Heart left ventricle (tissue), 13 donors: ENCODE measurements at regions not wholly inside any gene's neighbourhood (a gene's known extent, or its start where the extent isn't known, plus 50 kb on each side); places are given as distances from the start of the nearest gene placed in this dataset.

ENCODE experiments used
- CTCF ChIP-seq, 12 donors: fragments of 200-600 bp; sonication (generic) in 4 of 12; IDR thresholded peaks; one replicate each; pipeline versions ENCODE4 v1.5.0 to v1.8.0; 2018 to 2022; ENCODE audit warnings: antibody characterized with exemption in 12 of 12, mild to moderate bottlenecking in 5 of 12
- POLR2A ChIP-seq, 2 donors: fragments of 450-650 bp; IDR thresholded peaks; one replicate each; pipeline ENCODE4 v1.6.1; 2017; ENCODE audit warnings: antibody characterized with exemption in 2 of 2, mild to moderate bottlenecking in 2 of 2, moderate library complexity in 2 of 2
- donor health status: ischemic (EF 13 %, LVEDD 7.1; RV severe dilation, severe dysfunction).
- donor health status: DM: no; HTN: yes; CAD: no.
- donor health status: DM: no; HTN: no; CAD: no.
- donor health status: ischemic (EF 25% LVEDD 6.9; RV normal size, moderate dysfunction).
- donor health status: ischemic (EF 25% LVEDD 5.7; RV mildly dilated, moderate dysfunction).
- donor health status: ischemic (EF 35%, LVEDD 5.7; RV mildly dilated, moderate dysfunction).
- donor health status: nonischemic (EF 11% LVEDD 7.7; RV severe dilation, severe dysfunction).
- donor health status: DM: yes; HTN: yes; CAD: no.
- donor health status: PGD.
- donor health status: ischemic (EF 29% LVEDD 5.4; RV normal size, mild dysfunction).
- donor health status: nonischemic (EF 23%, LVEDD 6.1; RV moderate dilation, normal function).

- TF ChIP-seq CTCF (IDR thresholded peaks at IDR 0.05) (no peak), POLR2A (IDR thresholded peaks at IDR 0.05) (no peak)
Observed at GRCh38 chr5:173438951-173439350, 110.7 kb upstream of the STC2 start.
